ENCODE measurements at regions not wholly inside any gene's neighbourhood (a gene's known extent, or its start where the extent isn't known, plus 50 kb on each side); places are given as distances from the start of the nearest gene placed in this dataset.

DNA sequence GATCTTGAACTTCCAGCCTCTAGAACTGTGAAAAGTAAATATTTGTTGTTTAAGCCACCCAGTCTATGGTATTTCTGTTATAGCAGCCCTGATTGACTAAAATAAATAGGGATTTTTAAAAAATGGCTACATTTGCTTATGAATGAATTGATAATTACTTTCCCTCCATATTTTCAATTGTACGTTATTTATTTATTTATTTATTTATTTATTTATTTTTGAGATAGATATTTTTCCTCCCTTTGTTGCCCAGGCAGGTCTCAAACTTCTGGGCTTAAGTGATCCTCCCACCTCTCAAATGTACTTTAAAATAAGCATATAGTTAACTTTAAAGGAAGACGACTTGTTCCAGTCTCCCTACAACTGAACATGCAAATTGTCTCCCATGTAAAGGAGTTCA is 76.0 kb upstream of the HMGA2 start:
- no peak for TF ChIP-seq POLR2AphosphoS5 (IDR thresholded peaks at IDR 0.05)
- no peak for TF ChIP-seq CTCF (IDR thresholded peaks at IDR 0.05)
- no peak for TF ChIP-seq EP300 (IDR thresholded peaks at IDR 0.05)

Measured in sigmoid colon (tissue), 4 donors.